CD4-positive, alpha-beta T cell treated with Interleukin-6 at 100 ng/mL for 8 hours (primary cell): ENCODE measurements at regions not wholly inside any gene's neighbourhood (a gene's known extent, or its start where the extent isn't known, plus 50 kb on each side); places are given as distances from the start of the nearest gene placed in this dataset.

Experiments used
- DNase-seq: peaks from one replicate; pipeline ENCODE4 v3.0.0-alpha.2; 2020; ENCODE audit warnings: mixed read lengths, low spot score

- DNase-seq: no peak
Measured at GRCh38 chr6:147077251-147077650, 127.0 kb upstream of the STXBP5 start.

GRCh38 chr6:147078106-147078505 is 126.1 kb upstream of the STXBP5 start:
- DNase-seq: no peak

DNA sequence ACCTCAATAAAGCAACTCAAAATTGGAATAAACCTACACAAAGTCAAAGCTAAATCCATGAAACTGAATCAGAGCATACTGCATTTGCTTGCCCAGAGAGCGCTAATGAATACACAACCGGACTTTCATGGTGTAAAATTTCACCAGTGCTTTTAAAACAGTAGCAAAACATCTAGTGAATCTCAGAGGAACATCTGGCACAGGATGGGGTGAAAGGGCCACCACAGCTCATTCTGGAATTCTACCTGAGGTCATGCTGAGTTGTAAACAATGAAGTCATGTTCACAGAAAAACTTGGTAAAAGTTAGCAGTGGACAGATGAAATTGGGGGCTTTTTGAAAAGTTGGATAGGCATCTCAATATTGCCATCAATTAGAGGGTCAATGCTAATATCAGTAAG is 125.6 kb upstream of the STXBP5 start:
- no peak for DNase-seq

- no peak for DNase-seq
Measured at GRCh38 chr6:147080225-147080624, 124.0 kb upstream of the STXBP5 start.

GRCh38 chr6:147081076-147081609 is 123.1 kb upstream of the STXBP5 start:
- DNase-seq: no peak

GRCh38 chr6:147087641-147088040 is 116.6 kb upstream of the STXBP5 start:
- DNase-seq: no peak

DNA sequence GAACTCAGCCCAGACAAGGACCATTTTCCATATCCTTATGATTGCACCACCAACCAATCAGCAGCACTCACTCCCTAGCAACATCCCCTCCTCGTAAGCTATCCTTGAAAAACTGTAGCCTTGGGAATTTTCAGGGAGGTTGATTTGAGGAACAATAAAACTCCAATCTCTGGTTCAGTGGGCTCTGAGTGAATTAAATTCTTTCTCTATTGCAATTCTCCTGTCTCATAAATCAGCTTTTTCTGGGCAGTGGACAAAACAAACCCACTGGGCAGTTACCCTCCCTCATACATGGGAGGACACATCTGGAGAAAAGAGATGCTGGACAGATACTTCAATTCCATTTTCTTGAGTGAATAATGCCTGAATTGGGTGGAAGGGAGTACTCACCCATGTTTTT is 115.4 kb upstream of the STXBP5 start:
- no peak for DNase-seq

DNA sequence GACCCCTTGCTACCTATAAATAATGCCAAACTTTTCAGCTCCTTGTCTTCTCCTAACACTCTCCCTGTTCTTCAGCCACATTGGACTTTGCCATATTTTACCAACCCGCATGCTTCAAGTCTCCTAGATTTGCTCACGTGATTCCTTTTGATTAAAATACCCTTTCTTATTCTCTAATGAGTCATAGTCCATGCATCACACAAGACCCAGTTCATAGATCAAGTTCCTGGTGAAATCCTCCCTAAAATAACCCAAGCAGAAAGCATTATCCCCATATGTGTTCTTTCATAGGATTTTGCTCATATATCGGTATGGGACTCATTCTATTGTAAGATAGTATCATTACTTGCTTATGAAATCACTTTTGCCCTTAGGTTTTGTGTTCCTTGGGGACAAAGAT is 108.9 kb upstream of the STXBP5 start:
- DNase-seq: no peak

DNA sequence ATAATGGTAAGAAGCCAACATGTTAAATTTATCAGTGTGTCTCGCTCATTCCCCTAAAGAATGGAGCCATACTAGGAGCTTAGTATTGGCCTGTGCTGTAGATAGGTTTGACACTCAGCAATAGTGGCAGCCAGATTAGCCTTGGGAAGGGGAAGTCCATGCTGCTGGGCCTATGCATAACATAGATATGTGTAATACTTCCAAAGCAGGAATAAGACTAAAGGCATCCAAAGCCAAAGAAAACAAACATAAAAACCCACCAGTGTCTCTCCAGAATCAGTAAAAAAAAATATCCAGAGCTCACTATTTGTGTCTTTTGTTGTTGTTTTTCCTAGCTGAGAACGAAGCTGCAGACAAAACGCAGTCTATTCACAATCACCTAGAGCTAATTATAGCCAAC is 104.2 kb upstream of the STXBP5 start:
- DNase-seq: no peak

- DNase-seq: no peak
Measured at GRCh38 chr6:147103007-147103406, 101.2 kb upstream of the STXBP5 start.

DNA sequence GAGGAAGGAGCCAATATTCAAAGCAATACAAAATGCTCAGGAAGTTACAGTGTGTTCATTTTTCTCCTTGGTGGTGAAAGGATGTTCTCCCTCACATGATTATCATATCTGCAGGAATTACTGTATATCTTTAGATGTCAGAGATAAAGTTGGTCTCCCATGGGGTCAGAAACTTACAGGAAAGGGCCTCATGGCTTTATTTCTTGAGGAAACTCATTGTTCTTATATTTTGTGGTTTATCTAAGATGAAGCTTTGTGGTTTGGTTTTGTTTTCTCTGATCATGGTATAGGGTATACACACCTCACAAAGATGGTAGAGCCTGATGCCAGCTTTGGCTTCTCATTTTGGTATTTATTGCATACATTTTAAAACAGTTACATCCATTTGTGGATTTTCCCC is 100.5 kb upstream of the STXBP5 start:
- DNase-seq: no peak

GRCh38 chr6:147105786-147106185 is 98.4 kb upstream of the STXBP5 start:
- no peak for DNase-seq

GRCh38 chr6:147106759-147107401 is 97.3 kb upstream of the STXBP5 start:
- no peak for DNase-seq

GRCh38 chr6:147108259-147108910 is 95.8 kb upstream of the STXBP5 start:
- DNase-seq: no peak

DNA sequence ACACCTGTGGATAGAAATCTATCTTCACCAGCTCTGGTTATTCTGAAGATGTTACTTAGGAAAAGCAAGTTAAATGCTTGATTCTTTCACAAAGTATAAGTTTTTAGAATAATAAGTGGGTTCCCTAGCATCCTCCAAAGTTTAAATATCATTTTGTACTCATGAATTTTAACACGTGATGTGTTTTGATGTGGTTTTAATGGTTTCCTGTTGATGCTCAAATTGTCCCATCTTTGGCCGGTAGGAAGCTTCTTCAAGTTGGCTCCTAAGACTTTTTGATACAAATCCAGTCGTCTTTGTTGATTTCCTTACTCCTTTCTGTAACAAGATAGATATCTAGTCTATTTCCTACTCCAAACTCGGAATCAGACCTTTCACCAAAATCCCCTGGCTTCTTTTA is 94.5 kb upstream of the STXBP5 start:
- DNase-seq: peak; percentile 35

- no peak for DNase-seq
Measured at GRCh38 chr6:147116056-147116455, 88.2 kb upstream of the STXBP5 start.

DNA sequence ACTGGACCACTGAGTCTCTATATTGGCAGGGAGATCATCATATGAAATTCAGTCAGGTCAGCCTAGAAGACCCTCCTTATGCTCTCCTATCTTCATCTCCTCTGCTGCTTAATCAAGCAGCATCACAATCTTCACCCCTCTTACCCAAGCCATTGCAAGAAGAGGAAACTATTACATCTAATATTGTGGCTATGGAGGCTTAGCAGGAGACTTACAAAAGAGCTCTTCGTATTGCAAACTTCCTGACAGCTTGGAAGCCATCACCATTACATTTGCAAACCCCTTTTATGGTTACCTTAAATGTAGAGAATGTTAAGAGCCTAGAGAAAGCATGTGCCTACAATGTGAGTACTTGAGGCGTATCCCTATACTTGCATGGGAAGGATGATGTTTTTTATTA is 87.2 kb upstream of the STXBP5 start:
- DNase-seq: no peak

DNA sequence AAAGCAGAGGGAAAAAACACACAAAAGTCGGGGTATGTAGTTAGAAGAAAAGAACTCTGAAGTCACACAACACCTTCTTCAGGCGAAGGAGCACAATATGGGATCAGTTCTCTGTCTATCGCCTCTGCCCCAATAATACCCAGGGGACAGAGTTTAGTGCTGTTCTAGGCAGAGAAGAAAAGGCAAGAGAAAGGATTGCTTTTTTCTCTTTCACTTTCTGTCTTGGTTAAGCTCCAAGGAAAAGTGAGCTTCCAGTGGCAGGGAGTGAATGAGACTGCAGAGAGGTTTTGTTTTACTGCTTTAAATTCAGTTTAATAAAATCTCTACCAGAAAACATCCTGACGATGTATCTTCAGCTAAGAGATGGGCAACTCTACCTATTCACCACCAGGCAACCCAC is 86.6 kb upstream of the STXBP5 start:
- DNase-seq: no peak

GRCh38 chr6:147119310-147119709 is 84.9 kb upstream of the STXBP5 start:
- DNase-seq: no peak

DNA sequence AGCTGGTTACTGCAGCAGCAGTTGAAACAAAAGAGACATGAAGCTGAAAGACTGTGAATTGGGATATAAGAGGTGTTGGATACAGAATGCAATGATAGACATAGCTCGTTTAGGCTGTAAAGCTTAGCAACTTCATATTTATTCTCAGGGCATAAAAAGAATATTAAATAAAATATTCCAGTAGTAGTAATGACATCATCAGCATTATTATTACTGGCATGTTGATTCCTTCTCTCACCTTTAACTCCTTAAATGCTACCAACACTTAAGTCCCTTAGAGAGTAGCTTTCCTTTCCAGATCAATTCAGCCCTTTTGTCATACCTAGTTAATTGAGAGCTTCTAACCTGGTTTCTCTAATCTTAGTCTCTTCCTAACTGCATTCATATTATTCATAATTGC is 81.4 kb upstream of the STXBP5 start:
- DNase-seq: no peak

DNA sequence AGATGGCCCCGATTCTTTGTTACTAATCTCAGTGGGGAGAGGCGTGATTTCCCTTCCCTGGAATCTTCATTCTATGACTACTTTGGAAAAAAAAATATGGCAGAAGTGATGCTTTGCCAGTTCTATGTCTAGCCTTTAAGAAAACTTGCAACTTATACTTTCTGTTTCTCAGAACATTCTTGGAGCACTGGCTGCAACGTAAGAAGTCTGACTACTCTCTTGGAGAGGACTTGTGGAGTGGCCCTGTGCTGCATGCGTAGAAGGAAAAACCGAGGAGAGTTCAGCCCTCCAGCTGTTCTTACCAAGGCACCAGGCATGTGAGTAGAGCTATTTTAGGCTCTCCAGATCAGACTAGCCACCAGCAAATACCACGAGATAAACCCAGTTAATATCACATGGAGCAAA is 77.6 kb upstream of the STXBP5 start:
- no peak for DNase-seq

GRCh38 chr6:147127587-147127986 is 76.6 kb upstream of the STXBP5 start:
- DNase-seq: no peak

GRCh38 chr6:147128056-147128455 is 76.2 kb upstream of the STXBP5 start:
- DNase-seq: no peak
